Heart left ventricle (tissue), 13 donors: ENCODE measurements at regions not wholly inside any gene's neighbourhood (a gene's known extent, or its start where the extent isn't known, plus 50 kb on each side); places are given as distances from the start of the nearest gene placed in this dataset.

ENCODE experiments used
- CTCF ChIP-seq, 12 donors: fragments of 200-600 bp; sonication (generic) in 4 of 12; IDR thresholded peaks; one replicate each; pipeline versions ENCODE4 v1.5.0 to v1.8.0; 2018 to 2022; ENCODE audit warnings: antibody characterized with exemption in 12 of 12, mild to moderate bottlenecking in 5 of 12
- POLR2A ChIP-seq, 2 donors: fragments of 450-650 bp; IDR thresholded peaks; one replicate each; pipeline ENCODE4 v1.6.1; 2017; ENCODE audit warnings: antibody characterized with exemption in 2 of 2, mild to moderate bottlenecking in 2 of 2, moderate library complexity in 2 of 2
- donor health status: ischemic (EF 13 %, LVEDD 7.1; RV severe dilation, severe dysfunction).
- donor health status: DM: no; HTN: yes; CAD: no.
- donor health status: DM: no; HTN: no; CAD: no.
- donor health status: ischemic (EF 25% LVEDD 6.9; RV normal size, moderate dysfunction).
- donor health status: ischemic (EF 25% LVEDD 5.7; RV mildly dilated, moderate dysfunction).
- donor health status: ischemic (EF 35%, LVEDD 5.7; RV mildly dilated, moderate dysfunction).
- donor health status: nonischemic (EF 11% LVEDD 7.7; RV severe dilation, severe dysfunction).
- donor health status: DM: yes; HTN: yes; CAD: no.
- donor health status: PGD.
- donor health status: ischemic (EF 29% LVEDD 5.4; RV normal size, mild dysfunction).
- donor health status: nonischemic (EF 23%, LVEDD 6.1; RV moderate dilation, normal function).

- TF ChIP-seq CTCF (IDR thresholded peaks at IDR 0.05) = no peak
- no peak for TF ChIP-seq POLR2A (IDR thresholded peaks at IDR 0.05)
Observed at GRCh38 chr10:30688456-30688855, 58.9 kb upstream of the LYZL2 start.
